K562 (cell line): ENCODE measurements at regions not wholly inside any gene's neighbourhood (a gene's known extent, or its start where the extent isn't known, plus 50 kb on each side); places are given as distances from the start of the nearest gene placed in this dataset.

Experiments
- ATAC-seq: fragments of 200-7000 bp; cut with Tn5 transposase; 3 replicates; pipeline ENCODE4 v1.9.1; 2020; ENCODE audit warnings: moderate library complexity
- BruUV-seq: library from RNA; stranded (reverse); fragments of 400-500 nt; replicated peaks from 2 replicates; lab custom pipeline; 2021; lab: Mats Ljungman, UMichigan
- CTCF ChIA-PET: fragments of 300-600 bp; formaldehyde crosslinking; extraction: SDS; loops from one replicate; lab custom pipeline; 2021; ENCODE audit warnings: low intra/inter-chr PET ratio; lab: Yijun Ruan, JAX
- POLR2A ChIA-PET: fragments of 300-600, 350-650 bp; sonication (Branson Sonifier 250); formaldehyde crosslinking; extraction: SDS; loops from one replicate; lab custom pipeline; 2021; ENCODE audit warnings: antibody characterized with exemption, inconsistent platforms; lab: Yijun Ruan, JAX
- DNase-seq, 4 experiments: peaks; one replicate each; pipeline versions ENCODE4 v3.0.0 to v3.0.0-alpha.2; 2011 to 2018; ENCODE audit warnings: low spot score in 3 of 4, mixed read lengths in 3 of 4; ENCODE audit errors: extremely low read depth in 1 of 4
- FAIRE-seq: peaks from 2 replicates; lab custom pipeline; 2011; peaks lifted over from hg19 to GRCh38; lab: Jason Lieb, UNC
- H2AFZ ChIP-seq: 2 replicates; pipeline ENCODE4 v1.6.0; 2011; ENCODE audit warnings: low read depth, low read length, control low read depth, inconsistent platforms
- H3K27ac ChIP-seq: fragments of 200-600 bp; 3 replicates; pipeline ENCODE4 v1.8.0; 2011; ENCODE audit warnings: low read depth, mild to moderate bottlenecking, control low read depth, inconsistent platforms, low read length, moderate library complexity, mixed read lengths; ENCODE audit errors: extremely low read depth
- H3K27me3 ChIP-seq, 2 experiments: fragments of 300-600 bp in 1 of 2; 2 replicates in 1 of 2; 3 replicates in 1 of 2; pipeline versions ENCODE4 v1.6.0 to v1.8.0; 2011; ENCODE audit warnings: inconsistent platforms in 2 of 2, low read length in 2 of 2, mild to moderate bottlenecking in 1 of 2, mixed read lengths in 1 of 2, moderate library complexity in 1 of 2; ENCODE audit not compliant: control insufficient read depth in 2 of 2, insufficient read depth in 2 of 2
- H3K36me3 ChIP-seq: fragments of 300-600 bp; 3 replicates; pipeline ENCODE4 v1.8.0; 2011; ENCODE audit warnings: mild to moderate bottlenecking, low read length, inconsistent platforms; ENCODE audit not compliant: control insufficient read depth, insufficient read depth
- H3K4me1 ChIP-seq, 2 experiments: fragments of 200-600 bp in 1 of 2; replicated peaks in 1 of 2; 2 replicates in 1 of 2; 3 replicates in 1 of 2; pipeline versions ENCODE4 v1.5.1 to v1.8.0; 2011; ENCODE audit warnings: inconsistent platforms in 2 of 2, low read length in 2 of 2, mild to moderate bottlenecking in 1 of 2, mixed read lengths in 1 of 2, moderate library complexity in 1 of 2; ENCODE audit not compliant: control insufficient read depth in 2 of 2, insufficient read depth in 2 of 2
- H3K4me2 ChIP-seq: 2 replicates; pipeline ENCODE4 v1.6.1; 2011; ENCODE audit warnings: low read length, control low read depth, inconsistent platforms, mixed read lengths; ENCODE audit not compliant: insufficient read depth
- H3K4me3 ChIP-seq: fragments of 200-600 bp; sonication (generic), shearing (Covaris generic); 2 replicates; pipeline ENCODE4 v1.5.1; 2016; ENCODE audit warnings: control low read depth, inconsistent platforms
- H3K79me2 ChIP-seq: fragments of 200-600 bp; 3 replicates; pipeline ENCODE4 v1.8.0; 2011; ENCODE audit warnings: low read length, inconsistent platforms; ENCODE audit not compliant: control insufficient read depth, insufficient read depth
- H3K9ac ChIP-seq, 2 experiments: 2 replicates each; pipeline versions ENCODE4 v1.6.0 to v1.6.1; 2011; ENCODE audit warnings: low read depth in 2 of 2, low read length in 2 of 2, control low read depth in 1 of 2, inconsistent platforms in 1 of 2, mild to moderate bottlenecking in 1 of 2, mixed read lengths in 1 of 2; ENCODE audit not compliant: insufficient read depth in 1 of 2
- H3K9me1 ChIP-seq: one replicate; pipeline ENCODE4 v1.6.0; 2011; ENCODE audit warnings: inconsistent platforms, mild to moderate bottlenecking, low read length, moderate library complexity; ENCODE audit not compliant: control insufficient read depth, insufficient read depth
- H3K9me3 ChIP-seq: replicated peaks from 2 replicates; pipeline ENCODE4 v1.5.1; 2011; ENCODE audit warnings: low read depth, low read length, inconsistent platforms; ENCODE audit not compliant: control insufficient read depth, insufficient read depth
- H4K20me1 ChIP-seq: replicated peaks from 2 replicates; pipeline ENCODE4 v1.6.1; 2011; ENCODE audit warnings: low read length, inconsistent platforms, mixed read lengths; ENCODE audit not compliant: control insufficient read depth, insufficient read depth
- ARHGAP35 ChIP-seq: fragments of 450-650 bp; IDR thresholded peaks from 2 replicates; pipeline ENCODE4 v1.6.1; 2018; ENCODE audit not compliant: partially characterized antibody
- BMI1 ChIP-seq: fragments of 150-350 bp; IDR thresholded peaks from 2 replicates; pipeline ENCODE4 v1.6.1; 2014; ENCODE audit warnings: low read length
- BRD9 ChIP-seq: fragments of 450-650 bp; IDR thresholded peaks from 2 replicates; pipeline ENCODE4 v1.6.1; 2018; ENCODE audit warnings: low read depth; ENCODE audit not compliant: partially characterized antibody
- GTF2F1 ChIP-seq: IDR thresholded peaks from 2 replicates; pipeline ENCODE4 v1.6.1; 2011; ENCODE audit warnings: low read depth, low read length, improper control_type of control experiment
- ILF3 ChIP-seq: fragments of 450-650 bp; IDR thresholded peaks from 2 replicates; pipeline ENCODE4 v1.6.1; 2018; ENCODE audit warnings: antibody characterized with exemption, mild to moderate bottlenecking, moderate library complexity, borderline replicate concordance
- KLF6 ChIP-seq: fragments of 250-450 bp; sonication (Bioruptor Pico); IDR thresholded peaks from 2 replicates; pipeline ENCODE4 v1.4.0; 2020; ENCODE audit warnings: mild to moderate bottlenecking, moderate library complexity, borderline replicate concordance
- MCM7 ChIP-seq, 2 experiments: fragments of 450-650 bp; IDR thresholded peaks; 2 replicates each; pipeline ENCODE4 v1.6.1; 2016 to 2018
- PTTG1 ChIP-seq: fragments of 450-650 bp; IDR thresholded peaks from 2 replicates; pipeline ENCODE4 v1.6.1; 2016; ENCODE audit warnings: low read depth, mild to moderate bottlenecking, missing genetic modification characterization, missing compliant biosample characterization
- SREBF1 ChIP-seq: fragments of 150-350 bp; IDR thresholded peaks from 2 replicates; pipeline ENCODE4 v1.6.1; 2014; ENCODE audit warnings: antibody characterized with exemption, low read depth, low read length, borderline replicate concordance
- SRSF3 ChIP-seq: fragments of 200-400 bp; formaldehyde crosslinking; IDR thresholded peaks from 2 replicates; pipeline ENCODE4 v1.6.1; 2016; ENCODE audit warnings: mild to moderate bottlenecking, low read length, moderate library complexity; ENCODE audit not compliant: insufficient read depth
- TGIF2 ChIP-seq: sonication (generic); formaldehyde crosslinking; IDR thresholded peaks from 2 replicates; pipeline ENCODE4 v1.8.1; 2022; ENCODE audit warnings: mild to moderate bottlenecking, missing genetic modification reagents, moderate library complexity
- TRIM24 ChIP-seq, 2 experiments: fragments of 450-650 bp; IDR thresholded peaks; 2 replicates each; pipeline ENCODE4 v1.6.1; 2016
- ZBTB1 ChIP-seq: sonication (generic); formaldehyde crosslinking; IDR thresholded peaks from 2 replicates; pipeline ENCODE4 v1.8.1; 2023; ENCODE audit warnings: missing genetic modification reagents, low read depth, mild to moderate bottlenecking, borderline replicate concordance
- ZBTB26 ChIP-seq: fragments of 450-650 bp; formaldehyde crosslinking; IDR thresholded peaks from 2 replicates; pipeline ENCODE4 v1.4.0; 2022; ENCODE audit warnings: missing genetic modification characterization
- ZC3H11A ChIP-seq: IDR thresholded peaks from 2 replicates; pipeline ENCODE4 v1.6.1; 2012; ENCODE audit warnings: low read depth, low read length, improper control_type of control experiment
- ZNF24 ChIP-seq: fragments of 450-650 bp; IDR thresholded peaks from 2 replicates; pipeline ENCODE4 v1.6.1; 2016
- ZNF639 ChIP-seq, 2 experiments: fragments of 200-800 bp in 1 of 2; sonication (Bioruptor generic) in 1 of 2; sonication (generic) in 1 of 2; formaldehyde crosslinking in 1 of 2; IDR thresholded peaks in 1 of 2; conservative IDR thresholded peaks in 1 of 2; 2 replicates each; pipeline versions ENCODE4 v1.5.0 to v1.6.1; 2016 to 2020; ENCODE audit warnings: missing compliant biosample characterization in 1 of 2, missing genetic modification characterization in 1 of 2, missing genetic modification reagents in 1 of 2
- ZNF75A ChIP-seq: fragments of 450-650 bp; formaldehyde crosslinking; IDR thresholded peaks from 2 replicates; pipeline ENCODE4 v1.4.0; 2020; ENCODE audit warnings: mild to moderate bottlenecking
- WGBS: fragments of 100-300 bp; shearing (Covaris generic); methylation state at CpG from one replicate; pipeline ENCODE4 v1.1.6; 2016; ENCODE audit warnings: low coverage, mixed read lengths; ENCODE audit not compliant: insufficient coverage; ENCODE audit errors: missing lambda C conversion rate; 5-methylcytosine and 5-hydroxymethylcytosine counted together
- in situ Hi-C: fragments of 300-500 bp; cut with MboI; formaldehyde crosslinking; loops from 4 replicates; pipeline ENCODE4 v1.15.0; 2018; ENCODE audit warnings: inconsistent platforms, mixed read lengths
- intact Hi-C: fragments of 100-400 bp; cut with micrococcal nuclease; formaldehyde crosslinking; loops from 2 replicates; pipeline ENCODE4 v1.14.2; 2022
- TF ChIP-seq, protein P1 (sequence below): sonication (generic); formaldehyde crosslinking; IDR thresholded peaks from 2 replicates; pipeline ENCODE4 v1.8.0; 2022; ENCODE audit warnings: missing genetic modification reagents, mild to moderate bottlenecking, moderate library complexity, borderline replicate concordance

DNA sequence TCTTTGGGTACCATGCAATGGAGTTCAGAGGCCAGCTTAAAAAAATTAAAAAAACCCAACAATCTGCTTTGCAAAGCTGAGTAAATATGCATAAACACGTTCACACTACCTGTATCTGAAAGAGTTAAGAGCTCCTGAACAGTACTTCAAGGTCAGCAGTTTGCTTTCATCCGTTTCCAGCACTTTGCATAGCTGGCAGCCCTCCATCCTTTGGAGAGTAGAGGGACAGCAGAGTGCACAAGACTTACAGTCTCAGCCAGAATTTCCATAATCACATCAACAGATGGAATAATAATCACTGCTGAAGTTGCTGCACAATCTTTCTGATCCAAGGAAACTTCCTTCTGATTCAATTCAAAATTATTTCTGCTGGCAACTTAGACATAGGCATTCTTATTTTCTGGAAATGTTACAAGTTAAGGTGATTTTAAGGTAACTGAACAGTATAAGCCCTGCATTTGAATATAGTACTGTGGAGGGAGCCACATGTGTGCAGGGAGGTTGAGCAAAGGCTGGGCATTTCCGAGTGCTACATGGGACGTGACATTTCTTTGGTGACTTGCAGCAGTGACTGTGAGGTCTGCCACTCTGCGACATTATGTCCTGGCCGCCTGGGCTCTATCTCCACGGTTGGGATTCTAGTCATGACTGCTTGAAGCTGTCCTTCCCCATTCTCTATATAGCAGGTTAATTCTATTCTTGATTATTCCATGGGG is 73.5 kb upstream of the EMCN start:
- FAIRE-seq = no peak
- no peaks in the 10 kb centered on the region for H3K4me1 ChIP-seq
- no peak for DNase-seq
- no peaks in the 10 kb centered on the region for H3K9me3 ChIP-seq
- no peak overlapping the region for H2AFZ ChIP-seq
- no peak for TF ChIP-seq KLF6 (CRISPR knock-in tag)
- TF ChIP-seq ILF3 = no peak
- no peak for TF ChIP-seq GTF2F1
- TF ChIP-seq, protein P1, sequence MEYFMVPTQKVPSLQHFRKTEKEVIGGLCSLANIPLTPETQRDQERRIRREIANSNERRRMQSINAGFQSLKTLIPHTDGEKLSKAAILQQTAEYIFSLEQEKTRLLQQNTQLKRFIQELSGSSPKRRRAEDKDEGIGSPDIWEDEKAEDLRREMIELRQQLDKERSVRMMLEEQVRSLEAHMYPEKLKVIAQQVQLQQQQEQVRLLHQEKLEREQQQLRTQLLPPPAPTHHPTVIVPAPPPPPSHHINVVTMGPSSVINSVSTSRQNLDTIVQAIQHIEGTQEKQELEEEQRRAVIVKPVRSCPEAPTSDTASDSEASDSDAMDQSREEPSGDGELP = no peak
- TF ChIP-seq SRSF3 = no peak
- TF ChIP-seq ZC3H11A = no peak
- no peak for TF ChIP-seq ZNF24
- TF ChIP-seq TRIM24 (IDR thresholded peaks at IDR 0.05) = no peak
- TF ChIP-seq ZBTB1 (CRISPR knock-in tag) = no peak
- TF ChIP-seq BMI1 = no peak
- no peak for TF ChIP-seq ZNF75A (CRISPR knock-in tag)
- no peak for TF ChIP-seq ZBTB26 (CRISPR knock-in tag)
- TF ChIP-seq BRD9 = no peak
- TF ChIP-seq ZNF639 (CRISPR knock-in tag; conservative IDR thresholded peaks at IDR 0.05 in 1 of 2, IDR thresholded peaks at IDR 0.05 in 1 of 2) = no peak
- no peak for TF ChIP-seq PTTG1 (tag)
- TF ChIP-seq ARHGAP35 = no peak
- TF ChIP-seq SREBF1 = no peak
- TF ChIP-seq MCM7 (IDR thresholded peaks at IDR 0.05) = no peak
- TF ChIP-seq TGIF2 (CRISPR knock-in tag) = no peak
- TF ChIP-seq, all 486 proteins: peak for 0
- in situ Hi-C loops = no loop called here
- no peak overlapping the region for H3K27ac ChIP-seq
- H3K9me1 ChIP-seq = no peaks in the 10 kb centered on the region
- BruUV-seq = no TSS peak
- H3K27me3 ChIP-seq = no peaks in the 10 kb centered on the region
- H3K36me3 ChIP-seq = no peaks in the 10 kb centered on the region
- H3K9ac ChIP-seq = no peak overlapping the region
- intact Hi-C loops = no loop called here
- WGBS = 0% methylated on average over 7 of the region's 7 CpGs
- no peak overlapping the region for H3K4me3 ChIP-seq
- CTCF ChIA-PET = no interaction called here
- H4K20me1 ChIP-seq = no peaks in the 10 kb centered on the region
- no peak overlapping the region for H3K4me2 ChIP-seq
- no peaks in the 10 kb centered on the region for H3K79me2 ChIP-seq
- ATAC-seq = no peak
- POLR2A ChIA-PET = no interaction called here
